ENCODE measurements at regions not wholly inside any gene's neighbourhood (a gene's known extent, or its start where the extent isn't known, plus 50 kb on each side); places are given as distances from the start of the nearest gene placed in this dataset.

DNA sequence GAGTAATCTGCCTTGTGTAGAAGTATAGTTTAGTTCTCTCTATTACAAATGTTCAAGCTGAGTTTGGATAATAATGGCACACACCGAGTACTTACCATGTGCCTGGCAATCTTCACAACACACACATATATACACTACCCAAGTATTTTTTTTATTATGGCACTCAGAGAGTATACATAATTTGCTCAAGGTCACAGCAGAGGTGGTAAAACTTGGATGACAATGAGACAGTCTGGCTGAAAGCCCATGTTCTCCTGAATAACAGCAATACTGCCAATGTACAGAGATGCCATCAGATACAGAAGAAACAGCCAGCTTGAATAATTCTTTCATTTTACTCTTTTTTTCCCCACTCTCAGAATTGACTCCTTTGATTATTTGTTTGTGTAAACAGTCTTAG, 460.0 kb downstream of the CNTN6 start:
- H2AFZ ChIP-seq (ENCODE audit: low read depth, low read length): no peak overlapping the region
- no peaks in the 10 kb centered on the region for H3F3A ChIP-seq (ENCODE audit: insufficient read depth, low read length, poor library complexity, severe bottlenecking)
- TF ChIP-seq EP300 (conservative IDR thresholded peaks at IDR 0.05; ENCODE audit: poor library complexity, severe bottlenecking): no peak
- TF ChIP-seq RAD21 (conservative IDR thresholded peaks at IDR 0.05): no peak
- TF ChIP-seq TAF1 (IDR thresholded peaks at IDR 0.05; ENCODE audit: low read depth): no peak
- TF ChIP-seq REST (IDR thresholded peaks at IDR 0.05; ENCODE audit: borderline replicate concordance): no peak
- no peak for TF ChIP-seq CTCF (IDR thresholded peaks at IDR 0.05; ENCODE audit: poor library complexity, severe bottlenecking)
- TF ChIP-seq MXI1 (conservative IDR thresholded peaks at IDR 0.05; ENCODE audit: poor library complexity, severe bottlenecking): no peak
- TF ChIP-seq EZH2 (IDR thresholded peaks at IDR 0.05; ENCODE audit: borderline replicate concordance, insufficient read depth, low read length, poor library complexity, severe bottlenecking): no peak
- TF ChIP-seq SMC3 (conservative IDR thresholded peaks at IDR 0.05; ENCODE audit: poor library complexity): no peak
- TF ChIP-seq POLR2AphosphoS5 (IDR thresholded peaks at IDR 0.05): no peak
- no peak overlapping the region for H3K9ac ChIP-seq (ENCODE audit: low read length)
- H3K9me3 ChIP-seq (ENCODE audit: low read length): no peaks in the 10 kb centered on the region
- H3K36me3 ChIP-seq (ENCODE audit: insufficient read depth, low read length): no peaks in the 10 kb centered on the region
- no peaks in the 10 kb centered on the region for H3K79me2 ChIP-seq (replicated peaks; ENCODE audit: insufficient read depth, low read length)
- H3K27ac ChIP-seq (ENCODE audit: low read length): no peak overlapping the region
- no peaks in the 10 kb centered on the region for H3K27me3 ChIP-seq (ENCODE audit: insufficient read depth, low read depth, low read length)
- no peak overlapping the region for H3K4me3 ChIP-seq (ENCODE audit: low read length)
- no peak overlapping the region for H3K4me2 ChIP-seq (ENCODE audit: low read length)
- no peaks in the 10 kb centered on the region for H3K9me2 ChIP-seq (ENCODE audit: insufficient read depth, low read length)
- no peaks in the 10 kb centered on the region for H4K20me1 ChIP-seq (ENCODE audit: insufficient read depth)

- TF ChIP-seq SMC3 (conservative IDR thresholded peaks at IDR 0.05; ENCODE audit: poor library complexity) (no peak), CTCF (IDR thresholded peaks at IDR 0.05; ENCODE audit: poor library complexity, severe bottlenecking) (no peak), REST (IDR thresholded peaks at IDR 0.05; ENCODE audit: borderline replicate concordance) (no peak), EP300 (conservative IDR thresholded peaks at IDR 0.05; ENCODE audit: poor library complexity, severe bottlenecking) (no peak), EZH2 (IDR thresholded peaks at IDR 0.05; ENCODE audit: borderline replicate concordance, insufficient read depth, low read length, poor library complexity, severe bottlenecking) (no peak), MXI1 (conservative IDR thresholded peaks at IDR 0.05; ENCODE audit: poor library complexity, severe bottlenecking) (no peak)
- H3K27me3 ChIP-seq (ENCODE audit: insufficient read depth, low read depth, low read length): no peaks in the 10 kb centered on the region
- H4K20me1 ChIP-seq (ENCODE audit: insufficient read depth): no peaks in the 10 kb centered on the region
- H3F3A ChIP-seq (ENCODE audit: insufficient read depth, low read length, poor library complexity, severe bottlenecking): no peaks in the 10 kb centered on the region
- H3K4me3 ChIP-seq (ENCODE audit: low read length): no peak overlapping the region
- no peaks in the 10 kb centered on the region for H3K9me3 ChIP-seq (ENCODE audit: low read length)
- H3K9me2 ChIP-seq (ENCODE audit: insufficient read depth, low read length): no peaks in the 10 kb centered on the region
- no peaks in the 10 kb centered on the region for H3K36me3 ChIP-seq (ENCODE audit: insufficient read depth, low read length)
- H3K27ac ChIP-seq (ENCODE audit: low read length): no peak overlapping the region
- H2AFZ ChIP-seq (ENCODE audit: low read depth, low read length): no peak overlapping the region
- no peak overlapping the region for H3K4me2 ChIP-seq (ENCODE audit: low read length)
- H3K79me2 ChIP-seq (replicated peaks; ENCODE audit: insufficient read depth, low read length): no peaks in the 10 kb centered on the region
- no peak overlapping the region for H3K9ac ChIP-seq (ENCODE audit: low read length)
Measured at GRCh38 chr3:1561427-1561826, 468.6 kb downstream of the CNTN6 start.
